Loucy (cell line): ENCODE measurements at regions not wholly inside any gene's neighbourhood (a gene's known extent, or its start where the extent isn't known, plus 50 kb on each side); places are given as distances from the start of the nearest gene placed in this dataset.
"Not testable (repeated sequence)": the region's sequence is repeated elsewhere in the genome, so short reads cannot be mapped to it uniquely, and the experiment has no call there.

Experiments used
- H2AFZ ChIP-seq: fragments of 200-600 bp; sonication (generic); 2 replicates; pipeline ENCODE4 v1.6.0; 2016; ENCODE audit warnings: antibody characterized with exemption, mild to moderate bottlenecking, low read length, moderate library complexity
- H3F3A ChIP-seq: fragments of 200-600 bp; 2 replicates; pipeline ENCODE4 v1.6.0; 2016; ENCODE audit warnings: antibody characterized with exemption, low read depth, mild to moderate bottlenecking
- H3K27me3 ChIP-seq: fragments of 200-600 bp; sonication (generic); 2 replicates; pipeline ENCODE4 v1.6.1; 2014; ENCODE audit warnings: low read length, mild to moderate bottlenecking; ENCODE audit not compliant: insufficient read depth, poor library complexity, severe bottlenecking
- H3K36me3 ChIP-seq: fragments of 200-600 bp; sonication (generic); 2 replicates; pipeline ENCODE4 v1.6.1; 2016; ENCODE audit warnings: low read length; ENCODE audit not compliant: insufficient read depth
- H3K4me1 ChIP-seq: fragments of 200-600 bp; sonication (generic); 2 replicates; pipeline ENCODE4 v1.5.1; 2014; ENCODE audit warnings: low read length, mild to moderate bottlenecking; ENCODE audit not compliant: insufficient read depth, poor library complexity, severe bottlenecking
- H3K4me2 ChIP-seq: fragments of 200-600 bp; sonication (generic); 2 replicates; pipeline ENCODE4 v1.6.0; 2014; ENCODE audit warnings: antibody characterized with exemption, low read length, low read depth, mild to moderate bottlenecking; ENCODE audit not compliant: poor library complexity, severe bottlenecking
- H3K4me3 ChIP-seq: fragments of 200-600 bp; sonication (generic); 2 replicates; pipeline ENCODE4 v1.5.1; 2014; ENCODE audit warnings: low read length, mild to moderate bottlenecking, mixed read lengths; ENCODE audit not compliant: poor library complexity, severe bottlenecking
- H3K79me2 ChIP-seq: fragments of 200-600 bp; sonication (generic); 2 replicates; pipeline ENCODE4 v1.6.1; 2014; ENCODE audit warnings: low read length; ENCODE audit not compliant: insufficient read depth
- H3K9ac ChIP-seq: fragments of 200-600 bp; sonication (generic); 2 replicates; pipeline ENCODE4 v1.6.0; 2014; ENCODE audit warnings: mild to moderate bottlenecking, low read depth, low read length, moderate library complexity; ENCODE audit not compliant: poor library complexity, severe bottlenecking
- H3K9me2 ChIP-seq: fragments of 200-600 bp; sonication (generic); replicated peaks from 2 replicates; pipeline ENCODE4 v1.6.1; 2016; ENCODE audit warnings: low read depth, low read length, mixed read lengths
- H3K9me3 ChIP-seq: fragments of 200-600 bp; sonication (generic); 2 replicates; pipeline ENCODE4 v1.6.1; 2014; ENCODE audit warnings: mild to moderate bottlenecking, antibody characterized with exemption, low read length, low read depth; ENCODE audit not compliant: insufficient read depth
- H4K20me1 ChIP-seq: fragments of 200-600 bp; sonication (generic); 2 replicates; pipeline ENCODE4 v1.6.0; 2014; ENCODE audit warnings: antibody characterized with exemption, low read length, mild to moderate bottlenecking; ENCODE audit not compliant: insufficient read depth, poor library complexity, severe bottlenecking
- EZH2phosphoT487 ChIP-seq: fragments of 200-600 bp; IDR thresholded peaks from 2 replicates; pipeline ENCODE4 v1.6.1; 2018; ENCODE audit warnings: antibody characterized with exemption, mild to moderate bottlenecking, moderate library complexity, borderline replicate concordance
- TF ChIP-seq, protein P1 (sequence below): fragments of 200-600 bp; sonication (generic); conservative IDR thresholded peaks from 2 replicates; pipeline ENCODE4 v1.5.1; 2014; ENCODE audit warnings: mild to moderate bottlenecking, antibody characterized with exemption, low read length

DNA sequence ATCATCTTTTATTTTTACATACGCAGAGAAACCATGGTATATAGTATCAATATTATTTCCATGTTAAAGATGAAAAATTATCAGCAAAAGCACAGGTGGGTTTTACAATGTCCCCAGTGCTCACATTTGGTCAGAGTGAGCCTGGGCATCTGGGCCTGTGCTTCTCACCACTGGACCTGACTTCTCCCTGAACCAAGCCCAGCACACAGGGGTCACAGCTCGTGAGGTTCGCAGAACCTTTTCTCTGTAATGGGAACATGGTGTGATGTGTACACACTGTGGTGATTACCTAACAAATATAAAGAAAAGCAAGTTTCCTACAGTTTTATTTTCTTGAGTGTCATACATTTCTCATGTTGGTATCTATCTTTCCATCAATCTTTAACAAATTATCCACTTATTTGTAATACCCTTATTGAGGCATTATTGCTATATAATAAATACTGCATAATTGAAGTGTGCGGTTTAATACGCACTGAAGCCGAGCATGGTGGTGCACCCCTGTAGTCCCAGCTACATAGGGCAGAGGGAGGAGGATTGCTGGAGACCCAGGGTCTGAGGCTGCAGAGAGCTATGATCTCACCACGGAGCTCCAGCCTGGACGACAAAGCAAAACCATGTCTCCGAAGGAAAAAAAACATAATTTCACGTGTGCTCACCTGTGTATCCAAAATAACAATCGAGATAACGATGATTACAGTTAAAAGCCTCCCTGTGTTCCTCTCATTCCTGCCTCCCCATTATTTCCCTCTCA lies 743.2 kb downstream of the TMEM121 start:
- H3K36me3 ChIP-seq, result no peaks in the 10 kb centered on the region
- peak overlapping the region; percentile 37 for H3K9ac ChIP-seq
- H2AFZ ChIP-seq, result no peak overlapping the region
- H3K4me1 ChIP-seq, result peaks cover 36% of the 10 kb centered on the region
- H3K9me3 ChIP-seq, result no peaks in the 10 kb centered on the region
- no peak overlapping the region for H3K4me3 ChIP-seq
- H3K79me2 ChIP-seq, result no peaks in the 10 kb centered on the region
- H3K9me2 ChIP-seq, result no peaks in the 10 kb centered on the region
- H3K4me2 ChIP-seq, result no peak overlapping the region
- no peaks in the 10 kb centered on the region for H4K20me1 ChIP-seq
- H3F3A ChIP-seq, result peaks cover 6% of the 10 kb centered on the region; the same call in 1 of the 2 replicates
- no peaks in the 10 kb centered on the region for H3K27me3 ChIP-seq
- no peak for TF ChIP-seq EZH2phosphoT487
- TF ChIP-seq, protein P1, sequence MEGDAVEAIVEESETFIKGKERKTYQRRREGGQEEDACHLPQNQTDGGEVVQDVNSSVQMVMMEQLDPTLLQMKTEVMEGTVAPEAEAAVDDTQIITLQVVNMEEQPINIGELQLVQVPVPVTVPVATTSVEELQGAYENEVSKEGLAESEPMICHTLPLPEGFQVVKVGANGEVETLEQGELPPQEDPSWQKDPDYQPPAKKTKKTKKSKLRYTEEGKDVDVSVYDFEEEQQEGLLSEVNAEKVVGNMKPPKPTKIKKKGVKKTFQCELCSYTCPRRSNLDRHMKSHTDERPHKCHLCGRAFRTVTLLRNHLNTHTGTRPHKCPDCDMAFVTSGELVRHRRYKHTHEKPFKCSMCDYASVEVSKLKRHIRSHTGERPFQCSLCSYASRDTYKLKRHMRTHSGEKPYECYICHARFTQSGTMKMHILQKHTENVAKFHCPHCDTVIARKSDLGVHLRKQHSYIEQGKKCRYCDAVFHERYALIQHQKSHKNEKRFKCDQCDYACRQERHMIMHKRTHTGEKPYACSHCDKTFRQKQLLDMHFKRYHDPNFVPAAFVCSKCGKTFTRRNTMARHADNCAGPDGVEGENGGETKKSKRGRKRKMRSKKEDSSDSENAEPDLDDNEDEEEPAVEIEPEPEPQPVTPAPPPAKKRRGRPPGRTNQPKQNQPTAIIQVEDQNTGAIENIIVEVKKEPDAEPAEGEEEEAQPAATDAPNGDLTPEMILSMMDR, result no peak

DNA sequence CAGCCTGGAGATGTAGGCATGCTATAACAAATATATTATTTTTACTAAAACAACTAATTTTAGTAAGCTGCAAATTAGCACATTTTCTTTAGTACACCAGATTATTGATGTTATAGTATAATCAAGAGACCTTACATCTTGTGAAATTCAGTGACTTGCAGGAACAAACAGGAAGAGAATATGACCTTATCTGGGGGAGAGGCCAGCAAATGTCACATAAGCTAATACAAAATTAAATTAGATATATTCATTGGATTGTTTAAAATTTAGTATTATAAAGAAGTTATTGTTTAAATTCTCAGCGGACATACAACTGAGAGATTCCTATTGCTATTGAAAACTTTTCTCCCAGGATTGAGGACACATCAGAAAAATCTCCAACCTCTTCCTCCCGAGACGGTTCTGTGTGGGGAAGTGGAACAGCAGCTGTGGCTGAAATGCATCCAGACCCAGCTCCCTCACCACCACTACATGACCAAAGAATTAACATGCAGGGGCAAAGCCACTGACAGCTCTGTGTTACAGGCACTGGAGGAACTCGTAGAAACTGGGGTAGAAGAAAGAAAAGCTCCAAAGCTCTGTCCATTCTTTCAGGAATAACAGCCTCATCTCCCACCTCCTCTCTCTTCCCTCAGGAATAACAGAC lies 744.2 kb downstream of the TMEM121 start:
- H3K4me2 ChIP-seq, H3K4me3 ChIP-seq, H4K20me1 ChIP-seq, H3K9me3 ChIP-seq, H3K36me3 ChIP-seq, H3K9me2 ChIP-seq, H3F3A ChIP-seq, H3K79me2 ChIP-seq, H3K27me3 ChIP-seq, H2AFZ ChIP-seq: not testable (repeated sequence)
- Histone ChIP-seq H3K9ac (peak overlapping the region; percentile 37), H3K4me1 (peaks cover 37% of the 10 kb centered on the region)

DNA sequence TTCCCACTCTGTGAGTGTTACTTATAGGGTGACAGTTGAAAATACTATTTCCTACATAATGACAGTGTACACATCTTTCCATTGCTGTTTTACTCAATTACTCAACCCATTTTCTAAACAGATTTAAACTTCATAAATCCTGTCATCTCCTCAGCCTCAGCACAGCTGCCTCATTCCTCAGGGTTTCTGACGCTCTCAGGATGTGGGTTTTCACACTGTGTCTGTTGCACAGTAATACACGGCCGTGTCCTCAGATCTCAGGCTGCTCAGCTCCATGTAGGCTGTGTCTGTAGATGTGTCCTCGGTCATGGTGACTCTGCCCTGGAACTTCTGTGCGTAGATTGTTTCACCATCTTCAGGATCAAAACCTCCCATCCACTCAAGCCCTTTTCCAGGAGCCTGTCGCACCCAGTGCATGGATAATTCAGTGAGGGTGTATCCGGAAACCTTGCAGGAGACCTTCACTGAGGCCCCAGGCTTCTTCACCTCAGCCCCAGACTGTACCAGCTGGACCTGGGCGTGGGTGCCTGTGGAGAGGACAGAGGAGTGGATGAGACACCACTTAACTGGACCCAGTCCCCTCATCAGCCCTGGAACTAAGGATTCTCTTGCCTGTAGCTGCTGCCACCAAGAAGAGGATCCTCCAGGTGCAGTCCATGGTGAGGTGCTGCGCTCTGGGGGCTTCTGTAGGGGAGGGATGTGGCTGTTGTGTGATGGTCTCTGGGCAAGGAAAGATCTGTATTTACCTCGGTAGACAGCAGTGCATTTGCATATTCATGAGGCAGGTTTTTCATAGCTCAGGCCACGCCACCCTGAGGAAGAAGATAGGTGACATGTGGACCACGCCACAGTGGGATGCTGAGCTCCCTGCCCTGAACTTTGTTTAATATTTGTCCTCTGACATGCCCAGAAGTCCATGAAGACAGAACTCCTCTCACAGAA lies 750.2 kb downstream of the TMEM121 start:
- no peaks in the 10 kb centered on the region for H3K9me2 ChIP-seq
- H3K36me3 ChIP-seq, result no peaks in the 10 kb centered on the region
- H3F3A ChIP-seq, result no peaks in the 10 kb centered on the region
- H4K20me1 ChIP-seq, result no peaks in the 10 kb centered on the region
- H3K9me3 ChIP-seq, result 0 out of 2 replicates have a peak, but pooled peaks cover 5% of the 10 kb centered on the region
- peaks cover 36% of the 10 kb centered on the region for H3K79me2 ChIP-seq
- H3K9ac ChIP-seq, result peak overlapping the region; percentile 73
- H3K4me3 ChIP-seq, result peak overlapping the region; percentile 73
- no peaks in the 10 kb centered on the region for H3K27me3 ChIP-seq
- no peak for TF ChIP-seq EZH2phosphoT487
- TF ChIP-seq, protein P1, result no peak
- H2AFZ ChIP-seq, result no peak overlapping the region
- peaks cover 53% of the 10 kb centered on the region for H3K4me1 ChIP-seq
- peak overlapping the region; percentile 76 for H3K4me2 ChIP-seq
